CD14-positive monocyte (primary cell): ENCODE measurements at regions not wholly inside any gene's neighbourhood (a gene's known extent, or its start where the extent isn't known, plus 50 kb on each side); places are given as distances from the start of the nearest gene placed in this dataset.
"Not testable (repeated sequence)": the region's sequence is repeated elsewhere in the genome, so short reads cannot be mapped to it uniquely, and the experiment has no call there.

Experiments used
- DNase-seq, 3 donors: peaks; one replicate each; pipeline ENCODE4 v3.0.0-alpha.2; 2011 to 2022
- H2AFZ ChIP-seq: 2 replicates; pipeline ENCODE4 v1.6.0; 2012; ENCODE audit warnings: mild to moderate bottlenecking, low read depth, low read length, inconsistent platforms; ENCODE audit not compliant: insufficient read depth, poor library complexity, severe bottlenecking
- H3K27ac ChIP-seq, 2 donors: 1 replicate in 1 of 2; 2 replicates in 1 of 2; pipeline ENCODE4 v1.5.1; 2012 to 2013; ENCODE audit warnings: low read length in 2 of 2, control low read depth in 1 of 2, inconsistent platforms in 1 of 2, low read depth in 1 of 2, mild to moderate bottlenecking in 1 of 2
- H3K27me3 ChIP-seq, 2 donors: one replicate each; pipeline versions ENCODE4 v1.6.0 to v1.6.1; 2011 to 2013; ENCODE audit warnings: low read length in 2 of 2; ENCODE audit not compliant: control insufficient read depth in 2 of 2, insufficient read depth in 2 of 2
- H3K36me3 ChIP-seq, 2 donors: replicated peaks in 1 of 2; 1 replicate in 1 of 2; 2 replicates in 1 of 2; pipeline versions ENCODE4 v1.5.1 to v1.6.1; 2012 to 2013; ENCODE audit warnings: low read length in 2 of 2, control low read depth in 1 of 2, inconsistent platforms in 1 of 2, mild to moderate bottlenecking in 1 of 2; ENCODE audit not compliant: insufficient read depth in 2 of 2, control insufficient read depth in 1 of 2
- H3K4me1 ChIP-seq, 2 donors: 1 replicate in 1 of 2; 2 replicates in 1 of 2; pipeline versions ENCODE4 v1.5.1 to v1.6.1; 2012 to 2013; ENCODE audit warnings: low read length in 2 of 2, control low read depth in 1 of 2, inconsistent platforms in 1 of 2, mild to moderate bottlenecking in 1 of 2, moderate library complexity in 1 of 2; ENCODE audit not compliant: insufficient read depth in 2 of 2, control insufficient read depth in 1 of 2
- H3K4me2 ChIP-seq: replicated peaks from 2 replicates; pipeline ENCODE3; 2012; ENCODE audit warnings: low read length, moderate library complexity, mild to moderate bottlenecking; ENCODE audit not compliant: poor library complexity, severe bottlenecking; ENCODE audit errors: extremely low read depth
- H3K4me3 ChIP-seq, 3 experiments: fragments of 200-600 bp in 1 of 3; sonication (generic) in 1 of 3; replicated peaks in 1 of 3; 1 replicate in 2 of 3; 2 replicates in 1 of 3; pipeline ENCODE4 v1.5.1; 2011 to 2013; ENCODE audit warnings: low read length in 3 of 3, mild to moderate bottlenecking in 3 of 3, control low read depth in 2 of 3, low read depth in 2 of 3, inconsistent platforms in 1 of 3, moderate library complexity in 1 of 3
- H3K79me2 ChIP-seq: 2 replicates; pipeline ENCODE4 v1.6.0; 2012; ENCODE audit warnings: mild to moderate bottlenecking, control low read depth, inconsistent platforms, low read length, moderate library complexity; ENCODE audit not compliant: insufficient read depth
- H3K9ac ChIP-seq: 2 replicates; pipeline ENCODE4 v1.6.0; 2017; ENCODE audit warnings: low read length, mild to moderate bottlenecking; ENCODE audit not compliant: insufficient read depth, poor library complexity, severe bottlenecking
- H3K9me3 ChIP-seq, 2 donors: replicated peaks in 1 of 2; 1 replicate in 1 of 2; 2 replicates in 1 of 2; pipeline versions ENCODE4 v1.5.1 to v1.6.1; 2012 to 2013; ENCODE audit warnings: low read length in 2 of 2, control low read depth in 1 of 2; ENCODE audit not compliant: control insufficient read depth in 1 of 2, insufficient read depth in 1 of 2
- H4K20me1 ChIP-seq: 2 replicates; pipeline ENCODE4 v1.6.0; 2012; ENCODE audit warnings: mild to moderate bottlenecking, low read length, control low read depth, moderate library complexity; ENCODE audit not compliant: insufficient read depth
- H3K27ac Mint-ChIP-seq, 7 donors: one replicate each; pipeline ENCODE4 v1.8.0; 2020; ENCODE audit warnings: mild to moderate bottlenecking in 7 of 7, mixed read lengths in 7 of 7, moderate library complexity in 6 of 7, inconsistent platforms in 2 of 7
- H3K27me3 Mint-ChIP-seq, 3 donors: one replicate each; pipeline ENCODE4 v1.8.0; 2021 to 2022; ENCODE audit warnings: low read depth in 3 of 3, mild to moderate bottlenecking in 3 of 3, mixed read lengths in 3 of 3, moderate library complexity in 3 of 3, inconsistent platforms in 1 of 3
- H3K36me3 Mint-ChIP-seq, 2 donors: one replicate each; pipeline ENCODE4 v1.8.0; 2020; ENCODE audit warnings: mixed read lengths in 2 of 2, inconsistent platforms in 1 of 2, mild to moderate bottlenecking in 1 of 2
- H3K4me1 Mint-ChIP-seq: one replicate; pipeline ENCODE4 v1.8.0; 2020; ENCODE audit warnings: mild to moderate bottlenecking, mixed read lengths
- H3K4me3 Mint-ChIP-seq, 2 donors: one replicate each; pipeline ENCODE4 v1.8.0; 2020; ENCODE audit warnings: mild to moderate bottlenecking in 2 of 2, mixed read lengths in 2 of 2, moderate library complexity in 1 of 2
- H3K9me3 Mint-ChIP-seq, 7 donors: one replicate each; pipeline ENCODE4 v1.8.0; 2020 to 2022; ENCODE audit warnings: mixed read lengths in 7 of 7, mild to moderate bottlenecking in 6 of 7, moderate library complexity in 6 of 7, inconsistent platforms in 2 of 7
- WGBS: methylation state at CpG from one replicate; pipeline ENCODE4 v1.1.5; 2013; ENCODE audit warnings: missing lambda C conversion rate; ENCODE audit not compliant: insufficient coverage; 5-methylcytosine and 5-hydroxymethylcytosine counted together
- intact Hi-C, 2 donors: fragments of 100-400 bp; cut with micrococcal nuclease; formaldehyde crosslinking; loops; one replicate each; pipeline versions ENCODE4 v1.15.0 to v1.15.1; 2023
- TF ChIP-seq, protein P1 (sequence below): fragments of 200-600 bp; IDR thresholded peaks from one replicate; pipeline ENCODE4 v1.8.0; 2022; ENCODE audit warnings: antibody characterized with exemption, mild to moderate bottlenecking

DNA sequence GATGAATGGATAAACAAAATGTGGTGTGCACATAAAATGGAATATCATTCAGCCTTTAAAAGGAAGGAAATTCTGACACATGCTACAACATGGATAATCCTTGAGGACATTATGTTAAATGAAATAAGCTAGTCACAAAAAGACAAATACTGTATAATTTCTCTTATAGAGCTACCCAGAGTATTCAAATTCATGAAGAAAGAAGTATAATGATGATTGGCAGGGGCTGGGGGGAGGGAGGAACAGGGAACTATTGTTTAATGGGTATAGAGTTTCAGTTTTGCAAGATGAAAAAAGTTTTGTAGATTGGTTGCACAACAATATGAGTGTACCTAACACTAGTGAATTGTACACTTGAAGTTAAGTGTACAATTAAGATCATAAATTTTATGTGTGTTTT lies 153.9 kb upstream of the STK26 start:
- DNase-seq: no peak
- no peak overlapping the region for H3K4me3 ChIP-seq
- TF ChIP-seq, protein P1, sequence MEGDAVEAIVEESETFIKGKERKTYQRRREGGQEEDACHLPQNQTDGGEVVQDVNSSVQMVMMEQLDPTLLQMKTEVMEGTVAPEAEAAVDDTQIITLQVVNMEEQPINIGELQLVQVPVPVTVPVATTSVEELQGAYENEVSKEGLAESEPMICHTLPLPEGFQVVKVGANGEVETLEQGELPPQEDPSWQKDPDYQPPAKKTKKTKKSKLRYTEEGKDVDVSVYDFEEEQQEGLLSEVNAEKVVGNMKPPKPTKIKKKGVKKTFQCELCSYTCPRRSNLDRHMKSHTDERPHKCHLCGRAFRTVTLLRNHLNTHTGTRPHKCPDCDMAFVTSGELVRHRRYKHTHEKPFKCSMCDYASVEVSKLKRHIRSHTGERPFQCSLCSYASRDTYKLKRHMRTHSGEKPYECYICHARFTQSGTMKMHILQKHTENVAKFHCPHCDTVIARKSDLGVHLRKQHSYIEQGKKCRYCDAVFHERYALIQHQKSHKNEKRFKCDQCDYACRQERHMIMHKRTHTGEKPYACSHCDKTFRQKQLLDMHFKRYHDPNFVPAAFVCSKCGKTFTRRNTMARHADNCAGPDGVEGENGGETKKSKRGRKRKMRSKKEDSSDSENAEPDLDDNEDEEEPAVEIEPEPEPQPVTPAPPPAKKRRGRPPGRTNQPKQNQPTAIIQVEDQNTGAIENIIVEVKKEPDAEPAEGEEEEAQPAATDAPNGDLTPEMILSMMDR: no peak
- H3K9ac ChIP-seq: no peak overlapping the region
- no peak overlapping the region for H3K27ac ChIP-seq
- H3K9me3 ChIP-seq: no peaks in the 10 kb centered on the region
- no peak overlapping the region for H3K4me3 Mint-ChIP-seq
- no peaks in the 10 kb centered on the region for H4K20me1 ChIP-seq
- no peaks in the 10 kb centered on the region for H3K36me3 ChIP-seq
- intact Hi-C loops: no loop called here
- H3K4me2 ChIP-seq: no peak overlapping the region
- H3K4me1 Mint-ChIP-seq: no peaks in the 10 kb centered on the region
- H3K27me3 Mint-ChIP-seq: peaks cover 0 to 28% (median 0%) of the 10 kb centered on the region in 3 donors
- H3K79me2 ChIP-seq: no peaks in the 10 kb centered on the region
- H3K27ac Mint-ChIP-seq: no peak overlapping the region
- H3K36me3 Mint-ChIP-seq: no peaks in the 10 kb centered on the region
- H3K4me1 ChIP-seq: no peaks in the 10 kb centered on the region
- H3K9me3 Mint-ChIP-seq: peaks cover 0 to 5% (median 0%) of the 10 kb centered on the region in 7 donors
- H2AFZ ChIP-seq: no peak overlapping the region
- H3K27me3 ChIP-seq: peaks cover 0 to 33% of the 10 kb centered on the region in 2 donors

DNA sequence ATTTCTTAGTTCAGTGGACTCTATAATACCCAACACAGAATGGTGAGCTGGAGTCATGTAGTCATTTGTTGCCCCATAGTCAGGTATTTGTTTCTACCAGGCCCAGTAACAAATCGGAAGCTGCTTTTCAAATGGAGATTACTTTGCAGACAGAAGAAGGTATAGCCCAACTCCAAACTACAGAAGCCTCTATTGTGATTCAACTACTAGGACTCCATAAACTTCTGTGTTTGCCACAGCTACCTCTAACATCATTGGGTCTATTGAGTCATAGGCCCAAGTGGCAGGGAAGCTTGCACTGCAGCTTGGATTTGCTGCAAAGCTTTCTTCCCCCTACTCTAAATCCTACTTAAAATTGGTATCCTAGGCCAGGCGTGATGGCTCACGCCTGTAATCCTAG lies 148.8 kb upstream of the STK26 start:
- Mint-ChIP-seq H3K27ac (no peak overlapping the region), H3K4me1 (no peaks in the 10 kb centered on the region), H3K36me3 (no peaks in the 10 kb centered on the region), H3K27me3 (peaks cover 0 to 27% (median 0%) of the 10 kb centered on the region in 3 donors), H3K9me3 (peaks cover 0 to 8% (median 0%) of the 10 kb centered on the region in 7 donors), H3K4me3 (no peak overlapping the region)
- no peak overlapping the region for H3K9ac ChIP-seq
- H3K27ac ChIP-seq: no peak overlapping the region
- no peaks in the 10 kb centered on the region for H3K9me3 ChIP-seq
- TF ChIP-seq, protein P1: no peak
- intact Hi-C loops: no loop called here
- H3K4me2 ChIP-seq: no peak overlapping the region
- H2AFZ ChIP-seq: no peak overlapping the region
- DNase-seq: no peak
- no peaks in the 10 kb centered on the region for H3K79me2 ChIP-seq
- no peaks in the 10 kb centered on the region for H3K4me1 ChIP-seq
- no peaks in the 10 kb centered on the region for H3K36me3 ChIP-seq
- peaks cover 0 to 28% of the 10 kb centered on the region in 2 donors for H3K27me3 ChIP-seq
- WGBS: no CpG with 5 or more reads among the region's 3 CpGs
- no peak overlapping the region for H3K4me3 ChIP-seq
- no peaks in the 10 kb centered on the region for H4K20me1 ChIP-seq

DNA sequence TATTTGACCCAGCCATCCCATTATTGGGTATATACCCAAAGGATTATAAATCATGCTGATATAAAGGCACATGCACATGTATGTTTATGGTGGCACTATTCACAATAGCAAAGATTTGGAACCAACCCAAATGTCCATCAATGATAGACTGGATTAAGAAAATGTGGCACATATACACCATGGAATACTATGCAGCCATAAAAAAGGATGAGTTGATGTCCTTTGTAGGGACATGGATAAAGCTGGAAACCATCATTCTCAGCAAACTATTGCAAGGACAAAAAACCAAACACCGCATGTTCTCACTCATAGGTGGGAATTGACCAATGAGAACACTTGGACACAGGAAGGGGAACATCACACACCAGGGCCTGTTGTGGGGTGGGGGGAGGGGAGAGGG lies 147.3 kb upstream of the STK26 start:
- H3K9ac ChIP-seq, DNase-seq, H3K36me3 Mint-ChIP-seq, H3K4me2 ChIP-seq, H3K27ac Mint-ChIP-seq, H3K4me3 ChIP-seq, H3K4me1 ChIP-seq, H3K36me3 ChIP-seq, H3K79me2 ChIP-seq, H3K4me3 Mint-ChIP-seq, H2AFZ ChIP-seq, H3K9me3 Mint-ChIP-seq, H3K4me1 Mint-ChIP-seq, intact Hi-C loops, H4K20me1 ChIP-seq, H3K27ac ChIP-seq, H3K9me3 ChIP-seq: not testable (repeated sequence)
- peaks cover 0 to 25% (median 0%) of the 10 kb centered on the region in 3 donors for H3K27me3 Mint-ChIP-seq
- no CpG with 5 or more reads among the region's 1 CpG for WGBS
- H3K27me3 ChIP-seq: peaks cover 0 to 35% of the 10 kb centered on the region in 2 donors
